H1 (cell line): ENCODE measurements at regions not wholly inside any gene's neighbourhood (a gene's known extent, or its start where the extent isn't known, plus 50 kb on each side); places are given as distances from the start of the nearest gene placed in this dataset.

Experiments
- CTCF ChIA-PET: fragments of 300-600 bp; sonication (Branson Sonifier 250); formaldehyde crosslinking; loops from one replicate; lab custom pipeline; 2021; ENCODE audit not compliant: partially characterized antibody; lab: Charles Lee
- POLR2A ChIA-PET: fragments of 300-600 bp; sonication (Branson Sonifier 250); formaldehyde crosslinking; loops from one replicate; lab custom pipeline; 2021; ENCODE audit warnings: inconsistent platforms; ENCODE audit not compliant: partially characterized antibody; lab: Charles Lee
- DNase-seq, 2 experiments: peaks; one replicate each; pipeline versions ENCODE4 v3.0.0 to v3.0.0-alpha.2; 2010 to 2022; ENCODE audit warnings: low spot score in 2 of 2, low read depth in 1 of 2, mixed read lengths in 1 of 2
- FAIRE-seq: peaks from 2 replicates; lab custom pipeline; 2011; peaks lifted over from hg19 to GRCh38; lab: Jason Lieb, UNC
- H2AFZ ChIP-seq: 2 replicates; pipeline ENCODE4 v1.8.1; 2012; ENCODE audit warnings: low read length, inconsistent platforms
- H2AK5ac ChIP-seq: 2 replicates; pipeline ENCODE4 v1.6.1; 2013; ENCODE audit warnings: low read depth, low read length
- H2BK120ac ChIP-seq: replicated peaks from 2 replicates; pipeline ENCODE3; 2013; ENCODE audit warnings: low read depth, low read length, inconsistent platforms
- H2BK12ac ChIP-seq: 2 replicates; pipeline ENCODE4 v1.6.1; 2013; ENCODE audit warnings: low read depth, low read length
- H2BK15ac ChIP-seq: 2 replicates; pipeline ENCODE4 v1.6.1; 2013; ENCODE audit warnings: low read length
- H2BK20ac ChIP-seq: 2 replicates; pipeline ENCODE4 v1.6.1; 2013; ENCODE audit warnings: low read length
- H2BK5ac ChIP-seq: 2 replicates; pipeline ENCODE4 v1.6.1; 2013; ENCODE audit warnings: low read depth, low read length
- H3K14ac ChIP-seq: 2 replicates; pipeline ENCODE4 v1.6.1; 2013; ENCODE audit warnings: inconsistent platforms; ENCODE audit not compliant: insufficient read length
- H3K18ac ChIP-seq: 2 replicates; pipeline ENCODE4 v1.6.1; 2013; ENCODE audit warnings: low read length; ENCODE audit errors: extremely low read depth
- H3K23ac ChIP-seq: 2 replicates; pipeline ENCODE4 v1.6.1; 2013; ENCODE audit warnings: inconsistent platforms; ENCODE audit not compliant: insufficient read length
- H3K23me2 ChIP-seq: 2 replicates; pipeline ENCODE4 v1.6.1; 2013; ENCODE audit warnings: low read depth, low read length
- H3K27ac ChIP-seq: 2 replicates; pipeline ENCODE4 v1.6.1; 2011; ENCODE audit warnings: low read depth, low read length, inconsistent platforms
- H3K27me3 ChIP-seq, 4 experiments: replicated peaks in 1 of 4; 1 replicate in 1 of 4; 2 replicates in 3 of 4; pipeline versions ENCODE4 v1.6.1 to v1.8.1; 2011 to 2013; ENCODE audit warnings: low read length in 3 of 4, mild to moderate bottlenecking in 3 of 4, inconsistent platforms in 2 of 4, mixed read lengths in 2 of 4, moderate library complexity in 1 of 4; ENCODE audit not compliant: control insufficient read depth in 3 of 4, insufficient read depth in 3 of 4; ENCODE audit errors: extremely low read depth in 1 of 4
- H3K36me3 ChIP-seq, 4 experiments: 2 replicates each; pipeline versions ENCODE4 v1.6.1 to v1.8.1; 2011 to 2013; ENCODE audit warnings: mild to moderate bottlenecking in 4 of 4, low read length in 3 of 4, moderate library complexity in 2 of 4, control low read depth in 1 of 4, inconsistent platforms in 1 of 4; ENCODE audit not compliant: insufficient read depth in 4 of 4, control insufficient read depth in 2 of 4
- H3K4ac ChIP-seq: replicated peaks from 2 replicates; pipeline ENCODE3; 2013; ENCODE audit warnings: low read length, low read depth, mixed read lengths, inconsistent platforms; ENCODE audit not compliant: insufficient read length
- H3K4me1 ChIP-seq, 4 experiments: replicated peaks in 1 of 4; 1 replicate in 1 of 4; 2 replicates in 3 of 4; pipeline versions ENCODE4 v1.6.1 to v1.8.1; 2011 to 2013; ENCODE audit warnings: low read length in 3 of 4, inconsistent platforms in 2 of 4, mixed read lengths in 1 of 4; ENCODE audit not compliant: insufficient read depth in 4 of 4, control insufficient read depth in 3 of 4
- H3K4me2 ChIP-seq, 2 experiments: 2 replicates each; pipeline versions ENCODE4 v1.6.1 to v1.8.1; 2011 to 2013; ENCODE audit warnings: low read depth in 2 of 2, low read length in 2 of 2, control low read depth in 1 of 2, inconsistent platforms in 1 of 2, mild to moderate bottlenecking in 1 of 2; ENCODE audit not compliant: insufficient read depth in 1 of 2
- H3K4me3 ChIP-seq, 4 experiments: fragments of 200-600, 300-600 bp in 1 of 4; sonication (generic), shearing (Covaris generic), sonication (Bioruptor Twin) in 1 of 4; 2 replicates each; pipeline versions ENCODE4 v1.5.1 to v1.8.1; 2011 to 2016; ENCODE audit warnings: low read length in 4 of 4, low read depth in 3 of 4, control low read depth in 2 of 4, inconsistent platforms in 2 of 4, mild to moderate bottlenecking in 2 of 4, mixed read lengths in 1 of 4, moderate library complexity in 1 of 4; ENCODE audit not compliant: insufficient read depth in 2 of 4; ENCODE audit errors: extremely low read depth in 1 of 4
- H3K56ac ChIP-seq: replicated peaks from 2 replicates; pipeline ENCODE3; 2013; ENCODE audit warnings: low read depth, mild to moderate bottlenecking, mixed read lengths, low read length, inconsistent platforms; ENCODE audit not compliant: insufficient read length
- H3K79me1 ChIP-seq: 2 replicates; pipeline ENCODE4 v1.6.1; 2013; ENCODE audit warnings: low read depth, low read length, control low read depth
- H3K79me2 ChIP-seq, 2 experiments: 2 replicates each; pipeline versions ENCODE4 v1.6.1 to v1.8.1; 2012 to 2013; ENCODE audit warnings: low read length in 2 of 2, mild to moderate bottlenecking in 2 of 2, inconsistent platforms in 1 of 2; ENCODE audit not compliant: insufficient read depth in 2 of 2, control insufficient read depth in 1 of 2
- H3K9ac ChIP-seq, 4 experiments: replicated peaks in 1 of 4; 1 replicate in 1 of 4; 2 replicates in 3 of 4; pipeline versions ENCODE4 v1.6.1 to v1.8.1; 2011 to 2013; ENCODE audit warnings: low read depth in 3 of 4, low read length in 3 of 4, control low read depth in 2 of 4, mild to moderate bottlenecking in 2 of 4, moderate library complexity in 2 of 4, inconsistent platforms in 1 of 4; ENCODE audit errors: extremely low read depth in 1 of 4
- H3K9me3 ChIP-seq, 2 experiments: 2 replicates each; pipeline versions ENCODE4 v1.6.1 to v1.8.1; 2012 to 2013; ENCODE audit warnings: mild to moderate bottlenecking in 2 of 2, moderate library complexity in 2 of 2, control low read depth in 1 of 2, inconsistent platforms in 1 of 2, low read depth in 1 of 2, low read length in 1 of 2, mixed read lengths in 1 of 2; ENCODE audit not compliant: insufficient read depth in 2 of 2
- H4K20me1 ChIP-seq, 2 experiments: replicated peaks in 1 of 2; 2 replicates each; pipeline versions ENCODE3 to v1.8.1; 2011 to 2013; ENCODE audit warnings: inconsistent platforms in 2 of 2, low read length in 2 of 2, mild to moderate bottlenecking in 1 of 2; ENCODE audit not compliant: insufficient read depth in 2 of 2, control insufficient read depth in 1 of 2
- H4K5ac ChIP-seq: 2 replicates; pipeline ENCODE4 v1.6.1; 2013; ENCODE audit warnings: low read length, low read depth, mixed read lengths, inconsistent platforms; ENCODE audit not compliant: insufficient read length
- H4K8ac ChIP-seq: 2 replicates; pipeline ENCODE4 v1.8.0; 2013; ENCODE audit warnings: mild to moderate bottlenecking, moderate library complexity, low read length, inconsistent platforms; ENCODE audit not compliant: insufficient read depth; ENCODE audit errors: extremely low read depth
- H4K91ac ChIP-seq: replicated peaks from 2 replicates; pipeline ENCODE3; 2013; ENCODE audit warnings: low read length, mixed read lengths, inconsistent platforms; ENCODE audit not compliant: insufficient read length
- ATF2 ChIP-seq: IDR thresholded peaks from 2 replicates; pipeline ENCODE4 v1.6.1; 2012; ENCODE audit warnings: low read length, inconsistent platforms
- CBX5 ChIP-seq: fragments of 300-800, 300-1000 bp; sonication (generic); IDR thresholded peaks from 2 replicates; pipeline ENCODE4 v1.7.1; 2016; ENCODE audit warnings: antibody characterized with exemption, low read length, low read depth
- CHD1 ChIP-seq: IDR thresholded peaks from 2 replicates; pipeline ENCODE4 v1.6.1; 2012; ENCODE audit warnings: low read depth, low read length, improper control_type of control experiment
- EP300 ChIP-seq, 2 experiments: IDR thresholded peaks; 1 replicate in 1 of 2; 2 replicates in 1 of 2; pipeline ENCODE4 v1.6.1; 2011 to 2012; ENCODE audit warnings: low read depth in 2 of 2, low read length in 2 of 2, mild to moderate bottlenecking in 2 of 2, borderline replicate concordance in 1 of 2, inconsistent platforms in 1 of 2, moderate library complexity in 1 of 2
- KDM1A ChIP-seq: fragments of 200-600, 300-600 bp; sonication (generic); IDR thresholded peaks from 2 replicates; pipeline ENCODE4 v1.7.1; 2016; ENCODE audit warnings: mild to moderate bottlenecking, low read length, borderline replicate concordance
- KDM5A ChIP-seq: fragments of 200-600 bp; IDR thresholded peaks from 2 replicates; pipeline ENCODE4 v1.7.1; 2012; ENCODE audit warnings: mild to moderate bottlenecking, low read length, inconsistent platforms, mixed read lengths
- RFX5 ChIP-seq: IDR thresholded peaks from 2 replicates; pipeline ENCODE4 v1.6.1; 2011; ENCODE audit warnings: low read depth, low read length, improper control_type of control experiment, borderline replicate concordance
- RNF2 ChIP-seq: fragments of 200-900, 300-1000 bp; sonication (generic); IDR thresholded peaks from 2 replicates; pipeline ENCODE4 v1.7.1; 2016; ENCODE audit warnings: borderline replicate concordance, low read depth, mild to moderate bottlenecking, antibody characterized with exemption, low read length; ENCODE audit not compliant: poor library complexity, severe bottlenecking; ENCODE audit errors: missing control alignments
- SP1 ChIP-seq: IDR thresholded peaks from 2 replicates; pipeline ENCODE4 v1.6.1; 2011; ENCODE audit warnings: low read depth, low read length
- WGBS, 2 experiments: shearing (Covaris generic) in 1 of 2; methylation state at CpG; one replicate each; pipeline versions ENCODE4 v1.1.6 to v1.1.7; 2013 to 2015; ENCODE audit warnings: low lambda C conversion rate in 2 of 2, mixed read lengths in 2 of 2, inconsistent platforms in 1 of 2, low coverage in 1 of 2, missing lambda C conversion rate in 1 of 2; ENCODE audit not compliant: insufficient replicate concordance in 2 of 2, insufficient coverage in 1 of 2, insufficient read length in 1 of 2; ENCODE audit errors: extremely low coverage in 1 of 2, missing lambda C conversion rate in 1 of 2; 5-methylcytosine and 5-hydroxymethylcytosine counted together
- TF ChIP-seq, protein P1 (sequence below), 3 experiments: IDR thresholded peaks; 1 replicate in 2 of 3; 2 replicates in 1 of 3; pipeline versions ENCODE4 v1.5.1 to v1.6.1; 2011; ENCODE audit warnings: low read length in 3 of 3, mild to moderate bottlenecking in 3 of 3, inconsistent platforms in 2 of 3, low read depth in 1 of 3, moderate library complexity in 1 of 3; ENCODE audit not compliant: insufficient read depth in 1 of 3; ENCODE audit errors: control extremely low read depth in 1 of 3

GRCh38 chr5:68482199-68482598 is 266.6 kb downstream of the PIK3R1 start:
- POLR2A ChIA-PET: no interaction called here
- no peaks in the 10 kb centered on the region; the same call in 1 of the 2 replicates for H3K23me2 ChIP-seq
- H2BK120ac ChIP-seq: no peak overlapping the region
- H3K23ac ChIP-seq: no peak overlapping the region
- H3K27me3 ChIP-seq: no peaks in the 10 kb centered on the region
- FAIRE-seq (no peak), DNase-seq (no peak)
- no peaks in the 10 kb centered on the region for H4K20me1 ChIP-seq
- H3K27ac ChIP-seq: no peak overlapping the region
- H3K4me2 ChIP-seq: no peak overlapping the region
- no peak overlapping the region for H2BK12ac ChIP-seq
- H3K56ac ChIP-seq: no peak overlapping the region
- H3K14ac ChIP-seq: no peak overlapping the region
- no peak overlapping the region for H2BK5ac ChIP-seq
- no peak overlapping the region for H4K5ac ChIP-seq
- H4K8ac ChIP-seq: no peak overlapping the region
- 85% methylated on average over 2 of the region's 2 CpGs; no CpG with 5 or more reads in 1 of the 2 experiments for WGBS, 2 experiments
- no peak overlapping the region for H2AFZ ChIP-seq
- no peak overlapping the region for H2BK20ac ChIP-seq
- H3K36me3 ChIP-seq: no peaks in the 10 kb centered on the region
- no peak overlapping the region for H3K18ac ChIP-seq
- no peaks in the 10 kb centered on the region; a peak in 1 of 4 replicates for H3K9me3 ChIP-seq
- no peak overlapping the region for H3K4me3 ChIP-seq
- H3K79me1 ChIP-seq: no peaks in the 10 kb centered on the region
- H3K9ac ChIP-seq: no peak overlapping the region
- H2BK15ac ChIP-seq: no peak overlapping the region
- H3K4ac ChIP-seq: no peak overlapping the region
- CTCF ChIA-PET: no interaction called here
- H4K91ac ChIP-seq: no peak overlapping the region
- H3K79me2 ChIP-seq: no peaks in the 10 kb centered on the region
- H2AK5ac ChIP-seq: no peak overlapping the region
- no peaks in the 10 kb centered on the region for H3K4me1 ChIP-seq
- no peak for TF ChIP-seq CBX5
- TF ChIP-seq RFX5: no peak
- TF ChIP-seq KDM1A: no peak
- TF ChIP-seq RNF2: no peak
- no peak for TF ChIP-seq EP300 (IDR thresholded peaks at IDR 0.05; ENCODE audit: borderline replicate concordance in 1 of 2, low read depth in 2 of 2, low read length in 2 of 2)
- no peak for TF ChIP-seq CHD1
- TF ChIP-seq, protein P1, sequence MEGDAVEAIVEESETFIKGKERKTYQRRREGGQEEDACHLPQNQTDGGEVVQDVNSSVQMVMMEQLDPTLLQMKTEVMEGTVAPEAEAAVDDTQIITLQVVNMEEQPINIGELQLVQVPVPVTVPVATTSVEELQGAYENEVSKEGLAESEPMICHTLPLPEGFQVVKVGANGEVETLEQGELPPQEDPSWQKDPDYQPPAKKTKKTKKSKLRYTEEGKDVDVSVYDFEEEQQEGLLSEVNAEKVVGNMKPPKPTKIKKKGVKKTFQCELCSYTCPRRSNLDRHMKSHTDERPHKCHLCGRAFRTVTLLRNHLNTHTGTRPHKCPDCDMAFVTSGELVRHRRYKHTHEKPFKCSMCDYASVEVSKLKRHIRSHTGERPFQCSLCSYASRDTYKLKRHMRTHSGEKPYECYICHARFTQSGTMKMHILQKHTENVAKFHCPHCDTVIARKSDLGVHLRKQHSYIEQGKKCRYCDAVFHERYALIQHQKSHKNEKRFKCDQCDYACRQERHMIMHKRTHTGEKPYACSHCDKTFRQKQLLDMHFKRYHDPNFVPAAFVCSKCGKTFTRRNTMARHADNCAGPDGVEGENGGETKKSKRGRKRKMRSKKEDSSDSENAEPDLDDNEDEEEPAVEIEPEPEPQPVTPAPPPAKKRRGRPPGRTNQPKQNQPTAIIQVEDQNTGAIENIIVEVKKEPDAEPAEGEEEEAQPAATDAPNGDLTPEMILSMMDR (IDR thresholded peaks at IDR 0.05; ENCODE audit: control extremely low read depth in 1 of 3, insufficient read depth in 1 of 3, low read depth in 1 of 3, low read length in 3 of 3): no peak
- no peak for TF ChIP-seq KDM5A
- TF ChIP-seq SP1: no peak
- TF ChIP-seq ATF2: no peak
